Frontal cortex (tissue), 3 donors: ENCODE measurements at regions not wholly inside any gene's neighbourhood (a gene's known extent, or its start where the extent isn't known, plus 50 kb on each side); places are given as distances from the start of the nearest gene placed in this dataset.

ENCODE experiments used
- DNase-seq, 2 donors: peaks; one replicate each; pipeline ENCODE4 v3.0.0; 2012; ENCODE audit warnings: low spot score in 2 of 2
- FAIRE-seq: peaks from 2 replicates; lab custom pipeline; 2012; peaks lifted over from hg19 to GRCh38; lab: Jason Lieb, UNC
- donor health status: control.
- donor health status: control.
- donor health status: control.

DNA sequence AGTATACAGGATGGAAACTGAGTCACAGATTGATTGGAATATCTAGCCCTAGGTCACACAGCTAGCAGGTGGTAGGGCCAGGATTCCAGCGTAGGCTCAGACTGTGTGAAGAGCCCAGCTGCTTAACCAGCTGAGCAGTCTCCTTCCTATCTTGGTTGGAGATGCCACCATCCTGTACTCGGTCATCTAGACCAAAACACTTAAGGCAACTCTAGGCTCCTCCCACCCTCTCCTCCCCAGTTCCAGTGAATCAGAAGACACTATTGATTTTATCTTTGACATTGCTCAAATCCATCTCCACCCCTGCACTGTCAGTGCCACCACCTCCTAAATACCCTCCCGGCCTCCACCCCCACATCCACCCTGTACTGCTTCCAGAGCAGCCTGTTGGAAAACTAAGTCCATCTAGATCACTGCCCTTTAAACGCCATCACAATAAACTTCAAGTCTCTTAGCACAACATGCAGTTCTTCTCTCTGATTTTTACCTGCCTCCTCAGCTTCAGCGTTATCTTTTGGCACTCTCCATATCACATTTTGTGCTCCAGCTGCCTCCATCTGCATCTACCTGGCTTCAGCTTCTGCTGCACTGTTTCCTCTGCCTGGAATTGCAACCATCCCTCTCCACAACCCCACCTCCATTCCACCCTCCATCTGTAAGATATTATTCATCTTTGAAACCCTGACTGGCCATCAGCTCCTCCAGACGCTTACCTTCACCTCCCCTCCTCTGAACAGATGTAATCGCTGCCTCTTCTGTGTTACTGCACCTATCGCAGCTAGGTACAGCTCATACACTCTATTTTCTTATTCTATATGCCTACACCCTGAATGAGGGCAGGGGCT is 86.8 kb upstream of the ACP3 start:
- DNase-seq (no peak), FAIRE-seq (no peak)

DNA sequence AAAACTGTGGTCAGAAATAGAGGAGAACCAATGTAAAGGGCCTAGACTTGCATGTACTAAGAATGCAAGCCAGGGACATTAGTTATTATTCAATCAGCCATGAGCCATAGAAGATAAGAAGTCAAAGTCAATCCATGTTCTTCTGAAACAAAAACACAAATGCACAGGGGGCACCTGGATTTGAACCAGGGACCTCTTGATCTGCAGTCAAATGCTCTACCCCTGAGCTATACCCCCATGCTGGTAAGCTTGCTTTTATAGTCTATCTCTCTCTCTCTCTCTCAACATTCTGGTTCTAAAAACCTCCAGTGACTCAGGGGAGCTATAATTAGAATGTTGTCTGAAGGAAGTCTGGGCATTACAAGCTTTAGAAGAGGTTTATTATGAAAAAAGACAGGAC is 85.6 kb upstream of the ACP3 start:
- FAIRE-seq, result no peak

DNA sequence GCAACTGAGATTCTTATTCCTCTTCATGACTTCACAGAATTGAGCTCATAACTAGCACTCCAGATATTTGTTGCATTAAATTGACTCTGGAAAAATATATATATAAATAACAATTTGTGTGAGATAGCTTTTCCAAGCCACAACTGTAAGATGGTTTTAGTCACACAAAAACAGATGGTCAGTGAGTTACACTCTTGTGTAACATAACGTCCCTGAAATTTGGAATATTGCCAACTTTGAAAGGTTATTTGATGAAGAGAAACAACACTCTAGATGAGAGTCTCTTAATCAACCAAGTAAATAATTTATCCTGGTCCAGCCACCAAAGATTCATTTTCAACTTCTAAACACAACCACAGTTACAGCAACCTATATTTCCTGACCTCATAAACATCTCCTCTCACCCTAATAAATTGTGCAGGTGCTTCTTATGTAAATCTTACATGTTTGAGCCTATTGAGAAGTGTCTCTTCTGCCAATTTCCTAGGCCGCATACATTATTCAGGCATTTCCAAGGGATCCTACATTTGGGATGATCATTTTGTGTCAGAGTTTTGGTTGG is 84.9 kb upstream of the ACP3 start:
- DNase-seq (no peak), FAIRE-seq (no peak)

More for the DNA sequence above, 85.6 kb upstream of the ACP3 start:
- no peak for DNase-seq

DNA sequence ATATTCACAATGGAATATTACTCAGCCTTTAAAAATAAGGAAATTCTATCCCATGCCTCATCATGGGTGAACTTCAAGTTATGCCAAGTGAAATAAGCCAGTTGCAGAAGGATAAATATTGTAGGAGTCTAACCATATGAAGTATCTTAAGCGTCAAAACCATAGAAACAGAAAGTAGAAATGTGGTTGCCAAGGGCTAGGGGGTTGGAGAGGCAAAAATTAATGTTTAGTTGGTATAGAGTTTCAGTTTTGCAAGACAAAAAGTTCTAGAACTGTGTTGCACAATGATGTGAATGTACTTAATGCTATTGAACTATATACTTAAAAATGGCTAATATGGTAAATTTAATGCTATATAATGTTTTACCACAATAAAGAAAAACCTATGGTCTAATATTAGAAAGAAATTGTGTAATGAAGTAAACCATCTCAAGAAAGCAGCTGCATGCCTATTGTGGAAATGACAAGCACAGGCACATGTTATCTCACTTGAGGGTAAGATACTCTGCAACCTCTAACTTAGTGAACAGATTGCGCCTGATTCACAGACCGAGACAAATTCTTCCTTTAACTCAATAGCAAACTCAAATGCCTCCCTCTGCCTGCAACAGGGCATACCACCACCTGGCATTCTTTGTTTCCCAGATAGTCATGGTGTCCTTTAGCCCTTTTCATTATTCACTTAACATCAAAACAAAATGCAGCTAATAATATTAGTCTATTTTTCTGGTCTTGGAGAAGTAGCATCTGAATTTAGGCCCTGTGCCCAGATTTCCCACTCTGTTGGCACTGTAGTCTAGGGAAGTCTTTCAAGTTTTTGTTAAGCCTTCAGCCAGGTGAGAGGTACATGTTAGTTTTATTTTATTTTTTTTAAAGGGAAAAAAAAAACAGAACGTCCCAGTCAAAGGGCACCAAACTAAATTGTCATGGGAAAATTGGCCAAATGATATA is 80.2 kb upstream of the ACP3 start:
- FAIRE-seq (no peak), DNase-seq (no peak)

DNA sequence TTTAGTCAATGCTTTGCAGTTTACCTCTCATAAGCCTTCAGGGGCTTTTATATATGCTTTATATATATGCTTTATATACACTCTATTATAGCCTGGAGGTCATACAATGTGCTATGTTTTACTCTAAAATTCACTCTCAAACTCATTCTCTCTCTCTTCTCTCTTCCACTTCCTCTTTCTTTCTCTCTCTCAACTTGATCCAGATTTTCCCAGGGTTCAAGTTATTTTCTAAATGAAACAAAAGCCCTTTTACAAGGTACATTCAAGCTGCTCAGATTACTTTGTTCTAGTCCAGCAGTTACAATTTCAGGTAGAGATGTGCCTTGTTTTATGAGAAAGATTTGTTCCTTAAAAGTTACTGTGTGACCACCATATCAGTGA is 79.6 kb upstream of the ACP3 start:
- DNase-seq (no peak), FAIRE-seq (no peak)

DNA sequence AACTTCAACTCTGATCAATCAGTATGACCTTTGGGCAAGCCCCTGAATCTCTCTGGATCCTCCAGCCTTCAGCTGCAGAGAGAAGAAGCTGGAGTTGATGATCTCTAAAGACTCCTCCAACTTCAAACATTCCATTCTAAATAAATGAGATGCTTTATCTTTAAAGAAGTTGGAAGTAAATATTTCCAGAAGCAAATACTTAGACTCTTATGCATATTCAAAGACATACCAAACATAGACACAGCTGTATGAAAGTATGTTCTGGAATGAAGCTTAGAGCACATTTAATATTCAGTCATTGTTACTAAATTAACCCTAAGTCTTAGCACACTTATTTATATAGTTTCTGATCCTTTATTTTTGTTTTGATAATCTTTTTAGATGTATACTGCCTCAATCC is 77.6 kb upstream of the ACP3 start:
- no peak for FAIRE-seq

DNA sequence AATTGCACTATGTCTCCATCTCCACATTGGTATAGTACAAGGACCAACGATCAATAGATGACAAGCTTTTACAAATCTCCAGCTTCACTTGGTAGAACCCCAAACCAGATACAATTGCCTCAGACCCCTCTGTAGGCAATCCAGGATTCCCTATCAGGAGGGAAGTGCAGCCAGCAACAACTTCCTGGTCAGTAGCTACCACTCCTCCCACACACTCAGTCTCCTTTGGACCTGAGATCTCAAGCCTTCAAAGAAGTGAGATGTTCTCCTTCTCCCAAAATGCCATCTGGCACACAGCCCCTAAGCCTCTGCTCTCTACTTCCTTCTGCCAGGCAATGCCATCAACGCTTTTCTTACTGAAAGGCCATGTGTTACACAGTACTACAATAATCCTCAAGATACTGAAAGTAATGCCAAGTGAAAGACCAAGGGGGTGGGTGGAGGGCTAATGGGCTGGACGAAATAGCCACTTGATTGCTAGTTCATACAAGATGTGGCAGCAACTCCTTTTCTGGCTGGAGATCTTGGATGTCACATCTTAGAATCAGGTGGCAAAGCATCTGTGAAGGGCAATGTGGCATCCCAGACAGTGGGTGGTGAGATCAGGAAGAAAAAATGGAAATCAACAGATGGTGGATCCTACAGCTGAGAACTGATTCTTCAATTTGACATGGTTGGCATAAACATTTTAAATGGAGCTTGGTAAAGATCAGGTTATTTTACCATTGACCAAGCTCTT is 75.3 kb upstream of the ACP3 start:
- FAIRE-seq, result no peak

More for the DNA sequence above, 77.6 kb upstream of the ACP3 start:
- DNase-seq, result no peak

DNA sequence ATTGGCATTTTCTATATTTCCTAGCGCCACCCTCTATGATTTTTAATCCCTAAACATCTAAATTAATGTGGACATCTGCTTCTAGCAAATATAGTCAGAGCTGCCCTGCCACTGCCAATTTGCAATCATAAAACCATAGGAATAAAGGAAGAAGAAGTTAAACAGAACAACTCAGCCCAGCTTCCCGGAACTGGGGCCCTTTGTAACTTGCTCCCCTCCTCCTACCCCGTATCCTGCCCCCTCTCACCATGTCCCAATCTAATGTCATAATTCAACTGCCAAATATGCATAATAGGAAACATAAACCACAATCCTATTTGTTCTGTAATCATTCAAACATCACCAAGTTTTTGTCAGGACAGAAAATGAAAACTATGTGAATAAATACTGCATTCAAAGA is 74.4 kb upstream of the ACP3 start:
- no peak for FAIRE-seq
- no peak for DNase-seq

More for the DNA sequence above, 75.3 kb upstream of the ACP3 start:
- no peak for DNase-seq

DNA sequence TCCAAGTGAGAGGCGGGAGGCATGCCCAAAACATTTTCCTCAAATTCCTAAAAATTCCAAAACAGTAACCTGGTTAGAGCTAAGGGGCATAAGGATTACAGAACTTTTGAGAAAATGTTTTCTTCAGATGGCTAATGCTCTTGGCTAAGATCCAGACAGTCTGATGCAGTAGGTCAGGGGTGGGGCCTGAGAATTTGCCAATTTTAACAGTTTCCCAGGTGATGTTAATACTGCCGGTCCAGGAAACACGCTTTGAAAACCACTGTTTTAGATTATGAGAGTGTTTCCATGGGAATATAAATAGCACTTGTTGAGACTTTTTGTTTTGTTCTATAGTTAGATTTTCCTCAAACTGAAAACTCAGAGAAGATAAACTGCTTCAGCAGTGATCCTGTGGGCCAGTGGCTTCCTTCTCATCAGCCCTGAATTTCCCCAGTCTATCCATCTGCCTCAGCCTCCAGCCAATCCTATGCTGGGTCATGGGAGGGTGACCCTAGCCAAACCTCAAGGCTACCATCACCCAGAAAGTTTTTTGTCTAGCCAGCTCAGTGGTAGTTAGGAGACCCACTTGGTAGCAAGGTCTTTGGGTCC is 71.6 kb upstream of the ACP3 start:
- DNase-seq (no peak), FAIRE-seq (no peak)

DNA sequence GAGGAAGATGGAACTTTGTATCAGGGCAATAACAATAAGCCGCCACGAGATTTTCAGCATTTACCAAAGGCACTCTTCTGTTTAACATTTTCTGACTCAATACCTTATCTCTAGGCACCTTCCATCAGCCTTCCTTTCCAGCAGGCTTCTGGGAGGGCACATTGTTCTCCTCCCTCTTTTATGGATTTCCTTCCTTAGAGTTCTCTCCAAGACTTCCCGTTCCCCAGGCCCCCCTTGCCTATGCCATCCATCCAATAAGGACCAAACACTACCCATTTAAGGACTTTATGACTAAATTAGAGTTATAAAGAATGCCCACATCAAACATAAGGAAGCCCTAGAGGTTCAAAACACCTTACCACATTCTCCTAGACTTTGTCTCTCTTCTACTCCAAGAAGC is 71.0 kb upstream of the ACP3 start:
- FAIRE-seq (no peak), DNase-seq (no peak)

DNA sequence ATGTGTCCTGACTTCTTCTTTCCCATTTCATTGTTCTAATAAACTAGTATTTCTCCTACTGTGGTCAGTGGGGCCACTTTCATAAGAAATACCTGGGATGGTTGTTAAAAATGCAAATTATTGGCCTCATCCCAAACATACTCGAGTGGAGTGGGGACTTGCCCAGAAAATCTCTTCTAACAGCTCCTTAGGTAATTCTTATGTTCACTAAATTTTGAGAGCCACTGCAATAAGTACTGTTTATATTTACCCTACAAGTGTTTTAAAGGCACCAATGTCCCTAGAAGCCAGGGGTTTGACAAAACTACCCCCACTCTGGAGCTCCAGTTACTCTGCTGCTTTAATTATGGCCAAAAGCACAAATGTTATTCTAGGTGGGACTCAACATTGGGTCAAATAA is 70.0 kb upstream of the ACP3 start:
- no peak for FAIRE-seq
- no peak for DNase-seq

DNA sequence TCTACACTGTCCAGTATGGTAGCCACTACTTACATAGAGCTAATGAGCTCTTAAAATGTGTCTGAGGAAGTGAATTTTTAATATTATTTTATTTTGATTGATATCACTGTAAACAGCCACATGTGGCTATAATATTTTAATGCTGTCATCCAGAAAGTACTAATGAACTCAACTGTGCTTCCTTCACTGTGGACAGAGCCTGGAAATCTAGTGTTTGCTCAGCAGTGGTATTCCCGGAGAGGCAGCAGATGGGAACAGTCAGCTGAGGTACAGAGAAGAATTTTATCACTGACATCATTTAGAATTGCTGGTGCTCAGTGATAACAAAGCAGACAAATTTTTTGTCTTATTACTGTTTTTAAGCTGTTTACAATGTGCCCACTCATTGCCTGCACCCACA is 68.7 kb upstream of the ACP3 start:
- FAIRE-seq, result no peak
- no peak for DNase-seq

DNA sequence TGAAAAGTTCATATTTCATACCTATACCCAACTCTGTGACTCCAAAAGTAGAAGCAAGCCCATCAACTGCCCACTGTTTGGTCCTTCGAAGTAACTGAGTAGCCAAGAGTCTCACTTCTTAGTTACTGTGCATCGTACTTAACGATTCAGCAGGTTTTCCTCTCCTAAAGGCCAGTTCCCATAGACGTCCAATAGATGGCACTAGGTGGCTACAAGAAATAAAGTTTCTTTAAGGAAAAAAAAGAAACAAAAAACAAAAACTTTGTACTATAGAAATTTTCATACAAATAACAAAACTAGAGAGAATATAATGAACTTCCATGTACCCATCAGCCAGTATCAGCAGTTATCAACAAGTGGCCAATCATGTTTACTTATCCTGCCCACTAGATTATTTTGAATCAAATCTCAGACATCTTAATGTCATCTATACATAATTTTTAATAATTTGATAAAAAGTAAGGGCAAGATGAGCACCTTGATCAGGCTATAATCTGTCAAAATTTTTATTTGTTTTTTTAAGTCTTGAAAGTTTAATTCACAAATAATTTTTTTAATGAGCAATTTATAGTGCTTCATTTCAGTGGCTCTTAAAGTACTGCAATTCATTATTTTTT is 63.8 kb upstream of the ACP3 start:
- DNase-seq (peak in 1 of 2 donors; percentile 17), FAIRE-seq (peak; percentile 68)

DNA sequence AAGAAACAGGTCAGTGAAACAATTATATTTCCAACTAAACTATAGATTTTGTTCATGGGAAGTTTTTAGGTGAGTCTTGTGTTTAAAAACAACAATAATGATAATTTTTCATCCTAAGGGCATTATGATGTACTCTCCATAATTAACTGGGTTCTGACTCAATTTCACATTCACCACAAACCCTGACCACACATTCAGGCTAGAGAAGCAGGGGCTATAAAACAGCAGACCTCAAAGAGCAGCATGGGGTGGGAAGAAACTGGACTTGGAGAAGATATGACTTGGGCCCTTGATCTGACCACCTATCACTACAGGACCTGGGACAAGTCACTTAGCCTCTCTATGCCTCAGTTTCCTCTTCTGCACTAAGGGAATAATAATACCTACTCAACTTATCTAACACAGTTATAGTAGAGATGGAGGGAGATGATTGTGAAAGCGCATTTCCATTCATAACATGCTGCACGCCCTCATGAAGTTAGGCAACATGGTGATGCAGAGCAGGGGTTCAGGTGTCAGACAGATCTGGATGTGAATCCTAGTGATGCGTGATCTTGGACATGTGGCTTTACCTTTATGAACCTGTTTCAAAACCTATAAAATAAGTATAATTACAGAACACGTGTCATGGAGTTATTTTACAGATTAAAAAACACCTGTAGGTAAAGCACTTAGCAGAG is 63.0 kb upstream of the ACP3 start:
- DNase-seq (no peak), FAIRE-seq (no peak)

DNA sequence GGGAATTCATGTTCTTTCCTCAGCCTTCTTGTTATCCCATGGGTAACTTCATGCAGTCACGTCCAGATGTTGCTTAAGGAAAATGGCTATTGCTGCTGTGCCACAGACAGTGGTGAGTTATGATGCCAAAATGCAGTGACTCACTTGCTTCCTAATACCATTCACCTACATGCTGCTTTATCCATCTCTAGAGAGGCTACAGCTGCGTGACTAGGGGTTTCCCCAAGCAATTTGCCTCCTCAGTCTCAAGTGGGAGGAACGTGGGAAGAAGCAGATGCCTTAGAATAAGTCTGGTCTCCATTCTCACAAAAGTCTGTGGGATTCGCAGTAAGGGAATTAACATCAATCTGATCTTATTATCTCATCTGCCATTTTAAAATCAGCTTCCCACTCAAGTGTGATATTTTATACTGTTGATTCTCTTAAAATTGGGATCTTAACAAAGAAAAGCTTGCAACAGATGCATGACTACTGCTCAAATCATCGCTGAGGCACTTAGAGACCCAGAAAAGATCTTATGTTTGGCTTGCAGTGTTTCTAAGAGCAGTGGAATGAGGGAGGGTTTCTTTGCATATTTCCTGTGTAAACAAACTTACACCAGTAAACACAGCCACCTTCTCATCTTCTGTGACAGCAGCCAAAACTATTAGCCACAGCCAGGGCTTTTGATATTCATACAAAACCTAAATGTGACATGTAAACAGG is 62.0 kb upstream of the ACP3 start:
- no peak for FAIRE-seq
- DNase-seq, result no peak

DNA sequence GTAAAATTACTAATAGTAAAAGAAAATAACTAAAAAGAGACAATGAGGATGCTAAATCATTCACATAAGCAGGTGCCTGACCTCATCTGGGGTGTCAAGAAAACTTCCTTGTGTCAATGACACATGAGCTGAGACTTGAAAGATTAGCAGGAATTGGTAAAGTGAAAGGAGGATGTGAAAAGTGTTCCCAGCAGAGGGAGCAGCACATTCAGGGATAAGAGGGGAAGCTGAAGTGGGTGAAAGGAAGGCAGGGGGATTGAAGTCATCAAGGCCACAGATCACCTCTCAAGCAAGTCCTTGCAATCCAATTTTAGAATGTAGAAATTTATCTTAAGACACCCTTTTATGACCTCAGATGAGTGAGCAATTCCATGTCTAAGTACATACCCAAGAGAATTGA is 60.2 kb upstream of the ACP3 start:
- DNase-seq, result no peak
- FAIRE-seq, result no peak

DNA sequence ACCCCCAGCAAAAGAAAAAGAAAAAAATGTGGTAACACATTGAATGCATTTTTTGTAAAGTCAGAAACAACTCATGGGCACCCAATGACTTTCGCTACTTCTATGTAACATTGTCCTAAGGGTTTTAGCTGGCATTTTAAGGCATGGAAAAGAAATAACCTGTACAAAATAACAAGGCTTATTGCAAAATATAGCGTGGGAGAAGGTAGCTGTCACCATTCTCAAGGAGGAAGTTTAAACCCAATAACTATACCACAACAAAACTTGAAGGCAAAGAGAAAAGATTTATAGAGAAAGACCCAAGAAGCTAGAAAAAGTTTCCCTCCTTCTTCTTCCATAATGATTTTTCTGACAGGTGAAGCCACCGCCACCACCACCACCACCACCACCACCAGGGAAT is 55.7 kb upstream of the ACP3 start:
- FAIRE-seq (no peak), DNase-seq (no peak)

DNA sequence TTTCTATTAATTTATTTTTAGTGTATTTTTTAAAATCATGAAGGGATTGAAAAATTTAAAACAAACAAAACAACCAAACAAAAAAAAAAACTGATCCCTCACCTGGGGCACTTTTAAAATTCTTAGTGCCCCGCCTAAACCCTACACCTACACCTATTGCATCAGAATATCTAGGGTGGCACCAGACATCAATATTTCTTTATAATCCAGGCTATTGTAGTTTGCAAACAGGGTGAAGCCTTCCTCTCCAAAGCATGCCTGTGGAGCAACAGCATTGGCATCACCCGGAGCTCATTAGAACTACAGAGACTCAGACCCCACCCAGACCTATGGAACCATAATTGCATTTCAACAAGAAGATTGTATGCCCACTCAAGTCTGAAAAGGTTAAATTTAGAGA is 54.9 kb upstream of the ACP3 start:
- no peak for DNase-seq
- FAIRE-seq, result no peak
